H1 (cell line): ENCODE measurements at regions not wholly inside any gene's neighbourhood (a gene's known extent, or its start where the extent isn't known, plus 50 kb on each side); places are given as distances from the start of the nearest gene placed in this dataset.

Source experiments
- CTCF ChIA-PET: fragments of 300-600 bp; sonication (Branson Sonifier 250); formaldehyde crosslinking; loops from one replicate; lab custom pipeline; 2021; ENCODE audit not compliant: partially characterized antibody; lab: Charles Lee
- POLR2A ChIA-PET: fragments of 300-600 bp; sonication (Branson Sonifier 250); formaldehyde crosslinking; loops from one replicate; lab custom pipeline; 2021; ENCODE audit warnings: inconsistent platforms; ENCODE audit not compliant: partially characterized antibody; lab: Charles Lee
- DNase-seq, 2 experiments: peaks; one replicate each; pipeline versions ENCODE4 v3.0.0 to v3.0.0-alpha.2; 2010 to 2022; ENCODE audit warnings: low spot score in 2 of 2, low read depth in 1 of 2, mixed read lengths in 1 of 2
- FAIRE-seq: peaks from 2 replicates; lab custom pipeline; 2011; peaks lifted over from hg19 to GRCh38; lab: Jason Lieb, UNC
- H2AFZ ChIP-seq: 2 replicates; pipeline ENCODE4 v1.8.1; 2012; ENCODE audit warnings: low read length, inconsistent platforms
- H2AK5ac ChIP-seq: 2 replicates; pipeline ENCODE4 v1.6.1; 2013; ENCODE audit warnings: low read depth, low read length
- H2BK120ac ChIP-seq: replicated peaks from 2 replicates; pipeline ENCODE3; 2013; ENCODE audit warnings: low read depth, low read length, inconsistent platforms
- H2BK12ac ChIP-seq: 2 replicates; pipeline ENCODE4 v1.6.1; 2013; ENCODE audit warnings: low read depth, low read length
- H2BK15ac ChIP-seq: 2 replicates; pipeline ENCODE4 v1.6.1; 2013; ENCODE audit warnings: low read length
- H2BK20ac ChIP-seq: 2 replicates; pipeline ENCODE4 v1.6.1; 2013; ENCODE audit warnings: low read length
- H2BK5ac ChIP-seq: 2 replicates; pipeline ENCODE4 v1.6.1; 2013; ENCODE audit warnings: low read depth, low read length
- H3K14ac ChIP-seq: 2 replicates; pipeline ENCODE4 v1.6.1; 2013; ENCODE audit warnings: inconsistent platforms; ENCODE audit not compliant: insufficient read length
- H3K18ac ChIP-seq: 2 replicates; pipeline ENCODE4 v1.6.1; 2013; ENCODE audit warnings: low read length; ENCODE audit errors: extremely low read depth
- H3K23ac ChIP-seq: 2 replicates; pipeline ENCODE4 v1.6.1; 2013; ENCODE audit warnings: inconsistent platforms; ENCODE audit not compliant: insufficient read length
- H3K23me2 ChIP-seq: 2 replicates; pipeline ENCODE4 v1.6.1; 2013; ENCODE audit warnings: low read depth, low read length
- H3K27ac ChIP-seq: 2 replicates; pipeline ENCODE4 v1.6.1; 2011; ENCODE audit warnings: low read depth, low read length, inconsistent platforms
- H3K27me3 ChIP-seq, 4 experiments: replicated peaks in 1 of 4; 1 replicate in 1 of 4; 2 replicates in 3 of 4; pipeline versions ENCODE4 v1.6.1 to v1.8.1; 2011 to 2013; ENCODE audit warnings: low read length in 3 of 4, mild to moderate bottlenecking in 3 of 4, inconsistent platforms in 2 of 4, mixed read lengths in 2 of 4, moderate library complexity in 1 of 4; ENCODE audit not compliant: control insufficient read depth in 3 of 4, insufficient read depth in 3 of 4; ENCODE audit errors: extremely low read depth in 1 of 4
- H3K36me3 ChIP-seq, 4 experiments: 2 replicates each; pipeline versions ENCODE4 v1.6.1 to v1.8.1; 2011 to 2013; ENCODE audit warnings: mild to moderate bottlenecking in 4 of 4, low read length in 3 of 4, moderate library complexity in 2 of 4, control low read depth in 1 of 4, inconsistent platforms in 1 of 4; ENCODE audit not compliant: insufficient read depth in 4 of 4, control insufficient read depth in 2 of 4
- H3K4ac ChIP-seq: replicated peaks from 2 replicates; pipeline ENCODE3; 2013; ENCODE audit warnings: low read length, low read depth, mixed read lengths, inconsistent platforms; ENCODE audit not compliant: insufficient read length
- H3K4me1 ChIP-seq, 4 experiments: replicated peaks in 1 of 4; 1 replicate in 1 of 4; 2 replicates in 3 of 4; pipeline versions ENCODE4 v1.6.1 to v1.8.1; 2011 to 2013; ENCODE audit warnings: low read length in 3 of 4, inconsistent platforms in 2 of 4, mixed read lengths in 1 of 4; ENCODE audit not compliant: insufficient read depth in 4 of 4, control insufficient read depth in 3 of 4
- H3K4me2 ChIP-seq, 2 experiments: 2 replicates each; pipeline versions ENCODE4 v1.6.1 to v1.8.1; 2011 to 2013; ENCODE audit warnings: low read depth in 2 of 2, low read length in 2 of 2, control low read depth in 1 of 2, inconsistent platforms in 1 of 2, mild to moderate bottlenecking in 1 of 2; ENCODE audit not compliant: insufficient read depth in 1 of 2
- H3K4me3 ChIP-seq, 4 experiments: fragments of 200-600, 300-600 bp in 1 of 4; sonication (generic), shearing (Covaris generic), sonication (Bioruptor Twin) in 1 of 4; 2 replicates each; pipeline versions ENCODE4 v1.5.1 to v1.8.1; 2011 to 2016; ENCODE audit warnings: low read length in 4 of 4, low read depth in 3 of 4, control low read depth in 2 of 4, inconsistent platforms in 2 of 4, mild to moderate bottlenecking in 2 of 4, mixed read lengths in 1 of 4, moderate library complexity in 1 of 4; ENCODE audit not compliant: insufficient read depth in 2 of 4; ENCODE audit errors: extremely low read depth in 1 of 4
- H3K56ac ChIP-seq: replicated peaks from 2 replicates; pipeline ENCODE3; 2013; ENCODE audit warnings: low read depth, mild to moderate bottlenecking, mixed read lengths, low read length, inconsistent platforms; ENCODE audit not compliant: insufficient read length
- H3K79me1 ChIP-seq: 2 replicates; pipeline ENCODE4 v1.6.1; 2013; ENCODE audit warnings: low read depth, low read length, control low read depth
- H3K79me2 ChIP-seq, 2 experiments: 2 replicates each; pipeline versions ENCODE4 v1.6.1 to v1.8.1; 2012 to 2013; ENCODE audit warnings: low read length in 2 of 2, mild to moderate bottlenecking in 2 of 2, inconsistent platforms in 1 of 2; ENCODE audit not compliant: insufficient read depth in 2 of 2, control insufficient read depth in 1 of 2
- H3K9ac ChIP-seq, 4 experiments: replicated peaks in 1 of 4; 1 replicate in 1 of 4; 2 replicates in 3 of 4; pipeline versions ENCODE4 v1.6.1 to v1.8.1; 2011 to 2013; ENCODE audit warnings: low read depth in 3 of 4, low read length in 3 of 4, control low read depth in 2 of 4, mild to moderate bottlenecking in 2 of 4, moderate library complexity in 2 of 4, inconsistent platforms in 1 of 4; ENCODE audit errors: extremely low read depth in 1 of 4
- H3K9me3 ChIP-seq, 2 experiments: 2 replicates each; pipeline versions ENCODE4 v1.6.1 to v1.8.1; 2012 to 2013; ENCODE audit warnings: mild to moderate bottlenecking in 2 of 2, moderate library complexity in 2 of 2, control low read depth in 1 of 2, inconsistent platforms in 1 of 2, low read depth in 1 of 2, low read length in 1 of 2, mixed read lengths in 1 of 2; ENCODE audit not compliant: insufficient read depth in 2 of 2
- H4K20me1 ChIP-seq, 2 experiments: replicated peaks in 1 of 2; 2 replicates each; pipeline versions ENCODE3 to v1.8.1; 2011 to 2013; ENCODE audit warnings: inconsistent platforms in 2 of 2, low read length in 2 of 2, mild to moderate bottlenecking in 1 of 2; ENCODE audit not compliant: insufficient read depth in 2 of 2, control insufficient read depth in 1 of 2
- H4K5ac ChIP-seq: 2 replicates; pipeline ENCODE4 v1.6.1; 2013; ENCODE audit warnings: low read length, low read depth, mixed read lengths, inconsistent platforms; ENCODE audit not compliant: insufficient read length
- H4K8ac ChIP-seq: 2 replicates; pipeline ENCODE4 v1.8.0; 2013; ENCODE audit warnings: mild to moderate bottlenecking, moderate library complexity, low read length, inconsistent platforms; ENCODE audit not compliant: insufficient read depth; ENCODE audit errors: extremely low read depth
- H4K91ac ChIP-seq: replicated peaks from 2 replicates; pipeline ENCODE3; 2013; ENCODE audit warnings: low read length, mixed read lengths, inconsistent platforms; ENCODE audit not compliant: insufficient read length
- BCL11A ChIP-seq, 2 experiments: IDR thresholded peaks; one replicate each; pipeline ENCODE4 v1.6.1; 2011; ENCODE audit warnings: low read depth in 2 of 2, low read length in 2 of 2, mild to moderate bottlenecking in 2 of 2
- CHD1 ChIP-seq: IDR thresholded peaks from 2 replicates; pipeline ENCODE4 v1.6.1; 2012; ENCODE audit warnings: low read depth, low read length, improper control_type of control experiment
- HDAC6 ChIP-seq: IDR thresholded peaks from one replicate; pipeline ENCODE4 v1.7.1; 2012; ENCODE audit warnings: low read depth, mild to moderate bottlenecking, inconsistent platforms, low read length, moderate library complexity
- KDM4A ChIP-seq: IDR thresholded peaks from one replicate; pipeline ENCODE4 v1.7.1; 2012; ENCODE audit warnings: low read depth, mild to moderate bottlenecking, moderate library complexity, low read length, inconsistent platforms; ENCODE audit not compliant: severe bottlenecking
- POLR2A ChIP-seq, 2 experiments: IDR thresholded peaks; 1 replicate in 1 of 2; 2 replicates in 1 of 2; pipeline ENCODE4 v1.6.1; 2011; ENCODE audit warnings: low read depth in 2 of 2, low read length in 2 of 2, mild to moderate bottlenecking in 2 of 2; ENCODE audit errors: control extremely low read depth in 1 of 2
- WGBS, 2 experiments: shearing (Covaris generic) in 1 of 2; methylation state at CpG; one replicate each; pipeline versions ENCODE4 v1.1.6 to v1.1.7; 2013 to 2015; ENCODE audit warnings: low lambda C conversion rate in 2 of 2, mixed read lengths in 2 of 2, inconsistent platforms in 1 of 2, low coverage in 1 of 2, missing lambda C conversion rate in 1 of 2; ENCODE audit not compliant: insufficient replicate concordance in 2 of 2, insufficient coverage in 1 of 2, insufficient read length in 1 of 2; ENCODE audit errors: extremely low coverage in 1 of 2, missing lambda C conversion rate in 1 of 2; 5-methylcytosine and 5-hydroxymethylcytosine counted together
- TF ChIP-seq, protein P1 (sequence below): IDR thresholded peaks from 2 replicates; pipeline ENCODE4 v1.6.1; 2011; ENCODE audit warnings: low read length, improper control_type of control experiment

DNA sequence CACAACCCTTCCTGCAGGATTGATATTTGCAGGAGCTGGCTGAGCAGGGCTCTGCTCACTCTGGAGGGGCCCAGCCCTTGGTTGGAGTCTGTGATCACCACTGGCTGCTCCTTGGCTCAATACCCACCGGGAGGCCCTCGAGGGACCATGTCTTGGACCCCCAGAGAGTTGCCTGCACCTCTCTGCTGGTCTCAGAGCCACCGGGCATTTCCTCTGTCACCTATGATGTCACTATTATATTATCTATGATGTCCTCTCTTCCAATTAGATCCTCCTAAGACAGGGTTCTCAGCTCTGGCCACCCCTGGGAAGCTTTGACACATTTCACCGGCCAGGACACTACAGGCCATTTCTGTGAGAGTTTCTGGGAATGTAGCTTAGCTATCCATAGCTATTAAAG, 113.1 kb downstream of the PDCL3 start:
- Histone ChIP-seq H3K18ac (no peak overlapping the region), H3K4me1 (no peaks in the 10 kb centered on the region; a peak in 1 of 7 replicates), H4K20me1 (no peaks in the 10 kb centered on the region), H3K4ac (no peak overlapping the region), H3K14ac (no peak overlapping the region), H3K9ac (no peak overlapping the region), H3K4me3 (no peak overlapping the region), H3K27me3 (no peaks in the 10 kb centered on the region), H2AK5ac (no peak overlapping the region), H4K91ac (no peak overlapping the region)
- FAIRE-seq: no peak
- CTCF ChIA-PET: interaction anchor here (0.8 kb wide), 1 partner anchor 292 kb away, joined by 7 read pairs; no protein-coding TSS in a partner anchor
- 77% methylated on average over 4 of the region's 4 CpGs; no CpG with 5 or more reads in 1 of the 2 experiments for WGBS, 2 experiments
- TF ChIP-seq POLR2A (IDR thresholded peaks at IDR 0.05; ENCODE audit: control extremely low read depth in 1 of 2, low read depth in 2 of 2, low read length in 2 of 2): no peak
- TF ChIP-seq CHD1: no peak
- TF ChIP-seq KDM4A: no peak
- TF ChIP-seq BCL11A (IDR thresholded peaks at IDR 0.05; ENCODE audit: low read depth in 2 of 2, low read length in 2 of 2): no peak
- TF ChIP-seq, protein P1, sequence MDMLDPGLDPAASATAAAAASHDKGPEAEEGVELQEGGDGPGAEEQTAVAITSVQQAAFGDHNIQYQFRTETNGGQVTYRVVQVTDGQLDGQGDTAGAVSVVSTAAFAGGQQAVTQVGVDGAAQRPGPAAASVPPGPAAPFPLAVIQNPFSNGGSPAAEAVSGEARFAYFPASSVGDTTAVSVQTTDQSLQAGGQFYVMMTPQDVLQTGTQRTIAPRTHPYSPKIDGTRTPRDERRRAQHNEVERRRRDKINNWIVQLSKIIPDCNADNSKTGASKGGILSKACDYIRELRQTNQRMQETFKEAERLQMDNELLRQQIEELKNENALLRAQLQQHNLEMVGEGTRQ: no peak
- TF ChIP-seq HDAC6: no peak
- TF ChIP-seq, all 59 proteins: peak for 0
- H3K79me1 ChIP-seq: no peaks in the 10 kb centered on the region
- no peak overlapping the region for H3K23ac ChIP-seq
- H2BK20ac ChIP-seq: no peak overlapping the region
- no peak overlapping the region for H2BK120ac ChIP-seq
- H2AFZ ChIP-seq: no peak overlapping the region
- H3K4me2 ChIP-seq: no peak overlapping the region
- no peaks in the 10 kb centered on the region for H3K9me3 ChIP-seq
- no peak overlapping the region for H4K8ac ChIP-seq
- H2BK5ac ChIP-seq: no peak overlapping the region
- H3K56ac ChIP-seq: no peak overlapping the region
- no peak overlapping the region for H4K5ac ChIP-seq
- no peak overlapping the region for H2BK15ac ChIP-seq
- H3K23me2 ChIP-seq: no peaks in the 10 kb centered on the region
- H3K79me2 ChIP-seq: no peaks in the 10 kb centered on the region
- POLR2A ChIA-PET: no interaction called here
- H3K36me3 ChIP-seq: no peaks in the 10 kb centered on the region
- H2BK12ac ChIP-seq: no peak overlapping the region
- no peak overlapping the region for H3K27ac ChIP-seq
- DNase-seq: no peak
